Ishikawa (cell line): ENCODE measurements at regions not wholly inside any gene's neighbourhood (a gene's known extent, or its start where the extent isn't known, plus 50 kb on each side); places are given as distances from the start of the nearest gene placed in this dataset.

ENCODE experiments used
- CREB1 ChIP-seq: IDR thresholded peaks from 2 replicates; pipeline ENCODE4 v1.6.1; 2012; ENCODE audit warnings: low read depth
- EP300 ChIP-seq: IDR thresholded peaks from 2 replicates; pipeline ENCODE4 v1.6.1; 2012; ENCODE audit warnings: borderline replicate concordance
- NFIC ChIP-seq: IDR thresholded peaks from 2 replicates; pipeline ENCODE4 v1.6.1; 2012
- RAD21 ChIP-seq: IDR thresholded peaks from 2 replicates; pipeline ENCODE4 v1.6.1; 2012; ENCODE audit warnings: low read depth
- REST ChIP-seq: IDR thresholded peaks from 2 replicates; pipeline ENCODE4 v1.6.1; 2012; ENCODE audit warnings: low read depth, mild to moderate bottlenecking
- TAF1 ChIP-seq: IDR thresholded peaks from 2 replicates; pipeline ENCODE4 v1.6.1; 2012; ENCODE audit warnings: low read depth, mild to moderate bottlenecking
- USF1 ChIP-seq: IDR thresholded peaks from 2 replicates; pipeline ENCODE4 v1.6.1; 2012
- YY1 ChIP-seq: IDR thresholded peaks from 2 replicates; pipeline ENCODE4 v1.6.1; 2012; ENCODE audit warnings: low read depth
- ZBTB7A ChIP-seq: IDR thresholded peaks from 2 replicates; pipeline ENCODE4 v1.6.1; 2012; ENCODE audit warnings: low read depth

GRCh38 chr12:30301291-30301690 lies 394.4 kb downstream of the IPO8 start:
- TF ChIP-seq REST (no peak), ZBTB7A (no peak), TAF1 (no peak), RAD21 (no peak), YY1 (no peak), CREB1 (no peak), USF1 (no peak), NFIC (no peak), EP300 (no peak)
